ENCODE measurements at regions not wholly inside any gene's neighbourhood (a gene's known extent, or its start where the extent isn't known, plus 50 kb on each side); places are given as distances from the start of the nearest gene placed in this dataset.

GRCh38 chr1:217088011-217088410 lies 364.8 kb upstream of the ESRRG start:
- H3K4me1 ChIP-seq (ENCODE audit: low read depth), result no peaks in the 10 kb centered on the region
- ATAC-seq (no peak), DNase-seq (no peak)
- H3K36me3 ChIP-seq (ENCODE audit: low read depth), result no peaks in the 10 kb centered on the region
- no peak overlapping the region for H3K4me3 ChIP-seq
- intact Hi-C loops (cut with DNase I, micrococcal nuclease), result no loop called here
- TF ChIP-seq CTCF (IDR thresholded peaks at IDR 0.05), result no peak
- no peaks in the 10 kb centered on the region for H3K9me3 ChIP-seq

GRCh38 chr1:217079584-217079983 lies 356.4 kb upstream of the ESRRG start:
- Histone ChIP-seq H3K9me3 (no peaks in the 10 kb centered on the region), H3K4me1 (ENCODE audit: low read depth) (no peaks in the 10 kb centered on the region), H3K4me3 (no peak overlapping the region), H3K36me3 (ENCODE audit: low read depth) (no peaks in the 10 kb centered on the region)
- DNase-seq (no peak), ATAC-seq (no peak)
- intact Hi-C loops (cut with DNase I, micrococcal nuclease), result no loop called here
- no peak for TF ChIP-seq CTCF (IDR thresholded peaks at IDR 0.05)

- Histone ChIP-seq H3K9me3 (no peaks in the 10 kb centered on the region), H3K4me3 (no peak overlapping the region), H3K36me3 (ENCODE audit: low read depth) (no peaks in the 10 kb centered on the region), H3K4me1 (ENCODE audit: low read depth) (no peaks in the 10 kb centered on the region)
- DNase-seq, result no peak
- ATAC-seq, result no peak
- TF ChIP-seq CTCF (IDR thresholded peaks at IDR 0.05), result no peak
- intact Hi-C loops (cut with DNase I, micrococcal nuclease), result no loop called here
These were observed 355.7 kb upstream of the ESRRG start for GRCh38 chr1:217078959-217079358.

- intact Hi-C loops (cut with DNase I, micrococcal nuclease), result no loop called here
- DNase-seq (no peak), ATAC-seq (peak; percentile 26)
- Histone ChIP-seq H3K4me1 (ENCODE audit: low read depth) (no peaks in the 10 kb centered on the region), H3K4me3 (no peak overlapping the region), H3K36me3 (ENCODE audit: low read depth) (no peaks in the 10 kb centered on the region), H3K9me3 (no peaks in the 10 kb centered on the region)
- no peak for TF ChIP-seq CTCF (IDR thresholded peaks at IDR 0.05)
These were observed 355.0 kb upstream of the ESRRG start for GRCh38 chr1:217078078-217078690.

GRCh38 chr1:217077426-217077825 lies 354.2 kb upstream of the ESRRG start:
- H3K36me3 ChIP-seq (ENCODE audit: low read depth), result no peaks in the 10 kb centered on the region
- no peaks in the 10 kb centered on the region for H3K4me1 ChIP-seq (ENCODE audit: low read depth)
- DNase-seq (no peak), ATAC-seq (no peak)
- H3K9me3 ChIP-seq, result no peaks in the 10 kb centered on the region
- no peak for TF ChIP-seq CTCF (IDR thresholded peaks at IDR 0.05)
- intact Hi-C loops (cut with DNase I, micrococcal nuclease), result no loop called here
- H3K4me3 ChIP-seq, result no peak overlapping the region

- no peak for DNase-seq
- no peak for ATAC-seq
- no peak overlapping the region for H3K4me3 ChIP-seq
- TF ChIP-seq CTCF (IDR thresholded peaks at IDR 0.05), result no peak
- H3K9me3 ChIP-seq, result no peaks in the 10 kb centered on the region
- H3K36me3 ChIP-seq (ENCODE audit: low read depth), result no peaks in the 10 kb centered on the region
- no peaks in the 10 kb centered on the region for H3K4me1 ChIP-seq (ENCODE audit: low read depth)
- intact Hi-C loops (cut with DNase I, micrococcal nuclease), result no loop called here
These were observed 353.7 kb upstream of the ESRRG start for GRCh38 chr1:217076902-217077301.

All from mucosa of descending colon (tissue), 3 donors.